Psoas muscle (tissue), 7 donors: ENCODE measurements at regions not wholly inside any gene's neighbourhood (a gene's known extent, or its start where the extent isn't known, plus 50 kb on each side); places are given as distances from the start of the nearest gene placed in this dataset.
"Not testable (repeated sequence)": the region's sequence is repeated elsewhere in the genome, so short reads cannot be mapped to it uniquely, and the experiment has no call there.

Experiments
- ATAC-seq, 4 donors: fragments of 200-7000 bp; cut with Tn5 transposase; one replicate each; pipeline ENCODE4 v1.9.1; 2020; ENCODE audit warnings: moderate library complexity in 3 of 4, mild to moderate bottlenecking in 2 of 4
- DNase-seq, 2 donors: peaks; one replicate each; pipeline ENCODE4 v3.0.0-alpha.2; 2020
- H3K27ac ChIP-seq: fragments of 200-600 bp; one replicate; pipeline ENCODE4 v1.8.0; 2022
- H3K27me3 ChIP-seq, 3 donors: fragments of 200-600 bp in 1 of 3; one replicate each; pipeline versions ENCODE4 v1.6.1 to v1.8.0; 2013 to 2022; ENCODE audit warnings: low read length in 2 of 3, mild to moderate bottlenecking in 2 of 3, moderate library complexity in 1 of 3; ENCODE audit not compliant: insufficient read depth in 3 of 3
- H3K36me3 ChIP-seq, 2 donors: fragments of 200-600 bp in 1 of 2; one replicate each; pipeline versions ENCODE4 v1.6.1 to v1.8.0; 2013 to 2022; ENCODE audit warnings: low read depth in 1 of 2, mild to moderate bottlenecking in 1 of 2, moderate library complexity in 1 of 2; ENCODE audit not compliant: insufficient read depth in 1 of 2
- H3K4me1 ChIP-seq: fragments of 200-600 bp; one replicate; pipeline ENCODE4 v1.8.0; 2022
- H3K4me3 ChIP-seq: fragments of 200-600 bp; one replicate; pipeline ENCODE4 v1.8.0; 2022; ENCODE audit warnings: mild to moderate bottlenecking
- H3K9me3 ChIP-seq: fragments of 200-600 bp; one replicate; pipeline ENCODE4 v1.8.0; 2022
- WGBS, 3 donors: extraction: QIAGEN DNeasy Blood & Tissue Kit; methylation state at CpG; one replicate each; pipeline versions ENCODE4 v1.1.6 to v1.1.7; 2013; 5-methylcytosine and 5-hydroxymethylcytosine counted together
- intact Hi-C, 2 donors: fragments of 100-400 bp; cut with DNase I; formaldehyde crosslinking; loops; one replicate each; pipeline versions ENCODE4 v1.11.0 to v1.14.2; 2022
- TF ChIP-seq, protein P1 (sequence below): fragments of 200-600 bp; IDR thresholded peaks from one replicate; pipeline ENCODE4 v1.8.0; 2022; ENCODE audit warnings: antibody characterized with exemption
- donor health status: healthy with polysubstance abuse.
- donor health status: DM: no; HTN: no; CAD: no; lungs with moderate emphysema.
- donor health status: Bipolar disorder and iron deficiency.
- donor health status: healthy.
- donor health status: DM: yes; HTN: yes; CAD: no.
- donor health status: DM: no; HTN: no; CAD: no.
- donor health status: DM: yes; HTN: yes; CAD: no.

GRCh38 chr9:29160763-29161353 is 1587.6 kb upstream of the C9orf72 start:
- no peaks in the 10 kb centered on the region for H3K36me3 ChIP-seq
- intact Hi-C loops: no loop called here
- H3K4me3 ChIP-seq: no peak overlapping the region
- no peaks in the 10 kb centered on the region for H3K9me3 ChIP-seq
- no peaks in the 10 kb centered on the region for H3K27me3 ChIP-seq
- no peak for DNase-seq
- ATAC-seq: no peak
- 72 to 86% (median 78%) methylated on average over 6 of the region's 6 CpGs for WGBS, 3 donors
- H3K27ac ChIP-seq: no peak overlapping the region
- no peaks in the 10 kb centered on the region for H3K4me1 ChIP-seq
- TF ChIP-seq, protein P1, sequence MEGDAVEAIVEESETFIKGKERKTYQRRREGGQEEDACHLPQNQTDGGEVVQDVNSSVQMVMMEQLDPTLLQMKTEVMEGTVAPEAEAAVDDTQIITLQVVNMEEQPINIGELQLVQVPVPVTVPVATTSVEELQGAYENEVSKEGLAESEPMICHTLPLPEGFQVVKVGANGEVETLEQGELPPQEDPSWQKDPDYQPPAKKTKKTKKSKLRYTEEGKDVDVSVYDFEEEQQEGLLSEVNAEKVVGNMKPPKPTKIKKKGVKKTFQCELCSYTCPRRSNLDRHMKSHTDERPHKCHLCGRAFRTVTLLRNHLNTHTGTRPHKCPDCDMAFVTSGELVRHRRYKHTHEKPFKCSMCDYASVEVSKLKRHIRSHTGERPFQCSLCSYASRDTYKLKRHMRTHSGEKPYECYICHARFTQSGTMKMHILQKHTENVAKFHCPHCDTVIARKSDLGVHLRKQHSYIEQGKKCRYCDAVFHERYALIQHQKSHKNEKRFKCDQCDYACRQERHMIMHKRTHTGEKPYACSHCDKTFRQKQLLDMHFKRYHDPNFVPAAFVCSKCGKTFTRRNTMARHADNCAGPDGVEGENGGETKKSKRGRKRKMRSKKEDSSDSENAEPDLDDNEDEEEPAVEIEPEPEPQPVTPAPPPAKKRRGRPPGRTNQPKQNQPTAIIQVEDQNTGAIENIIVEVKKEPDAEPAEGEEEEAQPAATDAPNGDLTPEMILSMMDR: no peak

GRCh38 chr9:29174136-29174535 is 1600.9 kb upstream of the C9orf72 start:
- Histone ChIP-seq H3K27me3 (no peaks in the 10 kb centered on the region), H3K4me3 (no peak overlapping the region), H3K4me1 (no peaks in the 10 kb centered on the region), H3K9me3 (no peaks in the 10 kb centered on the region), H3K36me3 (no peaks in the 10 kb centered on the region), H3K27ac (no peak overlapping the region)
- WGBS, 3 donors: 70 to 74% (median 72%) methylated on average over 3 of the region's 3 CpGs
- intact Hi-C loops: no loop called here
- TF ChIP-seq, protein P1: no peak
- no peak for ATAC-seq
- DNase-seq: no peak

- DNase-seq (no peak), ATAC-seq (no peak)
- Histone ChIP-seq H3K9me3 (no peaks in the 10 kb centered on the region), H3K4me1 (no peaks in the 10 kb centered on the region), H3K36me3 (no peaks in the 10 kb centered on the region), H3K4me3 (no peak overlapping the region), H3K27me3 (no peaks in the 10 kb centered on the region), H3K27ac (no peak overlapping the region)
- TF ChIP-seq, protein P1: no peak
- WGBS, 3 donors: 33 to 41% (median 37%) methylated on average over 2 of the region's 2 CpGs
- intact Hi-C loops: no loop called here
These were observed 1603.0 kb upstream of the C9orf72 start for GRCh38 chr9:29176231-29176630.

GRCh38 chr9:29176786-29177185 is 1603.5 kb upstream of the C9orf72 start:
- Histone ChIP-seq H3K4me3 (no peak overlapping the region), H3K27ac (no peak overlapping the region), H3K36me3 (no peaks in the 10 kb centered on the region), H3K4me1 (no peaks in the 10 kb centered on the region), H3K27me3 (no peaks in the 10 kb centered on the region), H3K9me3 (no peaks in the 10 kb centered on the region)
- DNase-seq (no peak), ATAC-seq (no peak)
- TF ChIP-seq, protein P1: no peak
- WGBS, 3 donors: 65 to 88% (median 81%) methylated on average over 2 of the region's 2 CpGs
- intact Hi-C loops: no loop called here

GRCh38 chr9:29183971-29184370 is 1610.7 kb upstream of the C9orf72 start:
- DNase-seq (no peak), ATAC-seq (no peak)
- Histone ChIP-seq H3K4me1 (no peaks in the 10 kb centered on the region), H3K4me3 (no peak overlapping the region), H3K27ac (no peak overlapping the region), H3K9me3 (no peaks in the 10 kb centered on the region), H3K27me3 (no peaks in the 10 kb centered on the region), H3K36me3 (no peaks in the 10 kb centered on the region)
- intact Hi-C loops: no loop called here
- WGBS, 3 donors: 65 to 70% (median 65%) methylated on average over 3 of the region's 3 CpGs
- TF ChIP-seq, protein P1: no peak

DNA sequence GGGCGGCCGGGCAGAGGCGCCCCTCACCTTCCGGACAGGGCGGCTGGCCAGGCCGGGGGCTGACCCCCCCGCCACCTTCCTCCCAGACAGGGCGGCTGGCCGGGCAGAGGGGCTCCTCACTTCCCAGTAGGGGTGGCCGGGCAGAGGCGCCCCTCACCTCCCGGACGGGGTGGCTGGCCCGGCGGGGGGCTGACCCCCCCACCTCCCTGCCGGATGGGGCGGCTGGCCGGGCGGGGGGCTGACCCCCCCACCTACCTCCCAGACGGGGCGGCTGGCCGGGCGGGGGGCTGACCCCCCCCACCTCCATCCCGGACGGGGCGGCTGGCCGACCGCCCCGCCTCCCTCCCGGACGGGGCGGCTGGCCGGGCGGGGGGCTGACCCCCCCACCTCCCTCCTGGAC is 1615.5 kb upstream of the C9orf72 start:
- 95 to 96% methylated on average over 8 to 33 of the region's 34 CpGs; no CpG with 5 or more reads in 1 of the 3 donors for whole genome bisulfite sequencing, 3 donors
- ATAC-seq, H3K4me1 ChIP-seq, H3K9me3 ChIP-seq, H3K27ac ChIP-seq, H3K27me3 ChIP-seq, H3K36me3 ChIP-seq, H3K4me3 ChIP-seq, DNase-seq, intact Hi-C loops: not testable (repeated sequence)

GRCh38 chr9:29189221-29189620 is 1615.9 kb upstream of the C9orf72 start:
- H3K27ac ChIP-seq, ATAC-seq: not testable (repeated sequence)

More at GRCh38 chr9:29189221-29189620, 1615.9 kb upstream of the C9orf72 start:
- H3K9me3 ChIP-seq, H3K4me3 ChIP-seq, H3K36me3 ChIP-seq, DNase-seq, intact Hi-C loops, H3K27me3 ChIP-seq, H3K4me1 ChIP-seq: not testable (repeated sequence)
- WGBS, 3 donors: 95 to 98% (median 97%) methylated on average over 15 to 33 of the region's 33 CpGs
